Stimulated activated CD4-positive, alpha-beta T cell treated with anti-CD3 and anti-CD28 coated beads, Interleukin-15, amount 100 ng/mL, for 24 hours (primary cell): ENCODE measurements at regions not wholly inside any gene's neighbourhood (a gene's known extent, or its start where the extent isn't known, plus 50 kb on each side); places are given as distances from the start of the nearest gene placed in this dataset.
"Not testable (repeated sequence)": the region's sequence is repeated elsewhere in the genome, so short reads cannot be mapped to it uniquely, and the experiment has no call there.

Source experiments
- DNase-seq: peaks from one replicate; pipeline ENCODE4 v3.0.0-alpha.2; 2020

- DNase-seq, result no peak
Observed at GRCh38 chr11:15667127-15667725, 552.5 kb downstream of the INSC start.

DNA sequence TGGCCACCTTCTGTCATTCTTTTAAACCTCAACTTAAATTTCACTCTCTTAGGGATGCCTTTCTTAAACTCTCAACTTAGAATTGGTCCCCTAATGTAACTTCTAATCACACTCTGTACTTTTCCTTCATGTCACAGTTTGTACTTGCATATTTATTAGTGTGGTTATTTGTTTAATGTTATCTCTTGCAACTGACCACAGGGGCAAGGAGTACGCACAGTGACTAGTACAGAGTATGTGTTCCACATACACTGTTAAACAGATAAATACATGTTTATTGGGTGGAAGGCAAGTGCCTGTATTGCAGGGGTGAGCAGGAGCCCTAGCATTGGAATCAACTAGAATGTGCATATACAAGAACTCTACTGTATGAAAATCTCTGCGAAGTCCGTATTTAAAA lies 554.0 kb downstream of the INSC start:
- no peak for DNase-seq

GRCh38 chr11:15670520-15671070 lies 555.9 kb downstream of the INSC start:
- DNase-seq, result no peak

DNA sequence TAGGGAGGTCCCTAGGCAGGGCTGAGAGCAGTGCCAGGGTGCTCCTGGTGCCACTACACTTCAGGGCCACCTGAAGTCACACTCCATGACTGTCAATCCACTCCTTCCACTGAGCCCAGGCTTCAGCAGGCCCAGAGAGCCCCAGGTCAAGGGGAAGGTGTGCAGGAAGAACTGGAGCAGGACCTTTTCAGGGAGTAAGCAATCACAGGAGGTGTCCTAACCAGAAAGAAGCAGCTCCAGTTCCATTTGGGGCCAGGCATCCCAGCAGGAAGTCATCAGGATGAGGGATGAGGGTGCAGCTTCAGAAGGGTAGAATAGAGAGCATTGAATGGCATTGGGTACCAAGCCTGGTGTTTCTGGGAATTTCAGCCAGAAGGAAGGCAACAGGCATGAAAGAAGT lies 556.5 kb downstream of the INSC start:
- DNase-seq, result no peak

GRCh38 chr11:15672825-15673224 lies 558.1 kb downstream of the INSC start:
- no peak for DNase-seq

GRCh38 chr11:15673408-15673831 lies 558.7 kb downstream of the INSC start:
- no peak for DNase-seq

GRCh38 chr11:15674756-15675155 lies 560.0 kb downstream of the INSC start:
- DNase-seq, result no peak

DNA sequence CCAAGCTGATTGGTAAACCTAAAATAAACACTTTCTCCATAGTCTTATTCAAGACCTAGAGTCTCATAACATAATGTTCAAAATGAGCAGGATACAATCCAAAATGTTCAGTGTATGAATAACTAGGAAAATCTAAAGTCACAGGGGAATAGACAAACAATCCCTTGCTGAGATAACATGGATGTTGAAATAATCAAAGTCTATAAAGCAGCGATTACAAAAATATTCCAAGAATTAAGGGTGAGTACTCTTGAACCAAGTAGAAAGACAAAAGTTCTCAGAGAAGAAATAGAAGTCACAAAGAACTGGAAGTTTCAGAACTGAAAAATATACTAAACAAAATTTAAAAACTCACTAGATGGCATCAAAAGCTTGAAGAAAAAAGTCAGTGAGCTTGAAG lies 561.0 kb downstream of the INSC start:
- no peak for DNase-seq

DNA sequence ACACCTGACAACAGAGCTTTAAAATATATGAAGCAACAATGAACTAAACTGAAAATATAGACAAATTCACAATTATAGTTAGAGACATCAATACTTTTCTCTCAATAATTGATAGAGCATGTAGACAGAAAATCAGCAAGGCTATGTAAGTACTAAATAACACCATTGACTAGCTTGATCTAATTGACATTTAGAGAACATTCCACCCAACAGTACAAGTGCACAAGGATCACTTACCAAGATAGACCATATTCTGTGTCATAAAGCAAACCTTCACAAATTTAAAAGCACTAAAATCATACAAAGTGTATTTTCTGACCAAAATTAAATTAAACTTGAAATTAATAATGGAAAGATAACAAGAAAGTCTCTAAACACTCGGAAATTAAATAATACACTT lies 562.5 kb downstream of the INSC start:
- DNase-seq, result no peak

DNA sequence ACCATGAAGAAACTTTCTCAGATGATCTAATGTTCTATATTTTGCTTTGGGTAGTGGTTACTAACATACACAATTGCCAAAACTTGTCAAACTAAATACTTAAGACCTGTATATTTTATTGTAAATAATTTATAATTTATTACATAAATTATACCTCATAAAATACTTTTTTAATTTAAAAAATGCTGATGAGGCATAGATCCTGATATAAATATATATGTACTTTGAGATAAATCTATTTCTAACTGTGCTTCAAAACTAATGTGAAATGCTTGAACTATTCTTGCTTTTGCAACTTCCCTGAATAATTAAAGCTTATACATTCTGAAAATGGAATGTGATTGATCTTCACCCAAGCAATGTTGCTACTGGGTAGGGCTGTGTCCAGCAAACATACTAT lies 568.8 kb downstream of the INSC start:
- DNase-seq, result no peak

GRCh38 chr11:15685306-15685705 lies 570.6 kb downstream of the INSC start:
- DNase-seq, result no peak

GRCh38 chr11:15686259-15686658 lies 571.5 kb downstream of the INSC start:
- DNase-seq, result not testable (repeated sequence)

DNA sequence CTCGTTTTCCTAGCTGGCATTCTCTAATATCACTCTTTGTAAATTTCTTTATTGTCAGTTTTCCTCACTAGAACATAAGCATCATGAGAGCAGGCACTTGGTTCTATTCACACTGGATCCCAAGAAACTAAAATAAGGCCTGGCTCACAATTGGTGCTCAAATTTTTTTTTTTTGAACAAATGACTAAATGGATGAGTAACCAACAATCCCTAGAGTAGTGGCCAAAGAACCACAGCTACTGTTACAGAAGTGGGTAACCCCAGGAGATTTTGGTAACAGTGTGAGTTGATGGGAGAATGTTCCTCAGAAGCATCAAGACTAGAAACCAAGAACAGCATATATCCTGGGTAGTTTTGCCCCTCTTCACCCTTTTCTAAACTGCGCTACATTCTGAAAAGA lies 572.6 kb downstream of the INSC start:
- DNase-seq, result no peak

DNA sequence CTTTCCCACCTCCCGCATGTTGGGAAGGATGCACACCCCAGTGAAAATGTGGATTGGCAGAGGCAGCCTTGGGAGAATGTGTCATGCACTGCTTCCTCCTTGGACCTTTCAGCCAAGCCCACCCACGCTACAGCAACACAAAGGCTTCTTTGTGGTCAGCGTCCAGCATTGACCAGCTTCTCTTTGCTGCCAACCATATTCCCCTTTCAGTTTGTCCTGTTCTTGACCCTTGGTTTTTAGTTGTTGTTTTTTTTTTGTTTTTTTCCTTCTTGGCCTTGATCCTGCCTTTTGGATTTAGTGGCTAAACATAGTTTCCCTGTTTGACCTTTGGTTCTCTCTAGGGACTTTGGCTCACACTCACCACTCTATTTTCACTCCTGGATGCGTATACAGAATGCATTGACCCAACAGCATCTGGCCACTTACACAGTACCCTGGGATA lies 573.6 kb downstream of the INSC start:
- no peak for DNase-seq

DNA sequence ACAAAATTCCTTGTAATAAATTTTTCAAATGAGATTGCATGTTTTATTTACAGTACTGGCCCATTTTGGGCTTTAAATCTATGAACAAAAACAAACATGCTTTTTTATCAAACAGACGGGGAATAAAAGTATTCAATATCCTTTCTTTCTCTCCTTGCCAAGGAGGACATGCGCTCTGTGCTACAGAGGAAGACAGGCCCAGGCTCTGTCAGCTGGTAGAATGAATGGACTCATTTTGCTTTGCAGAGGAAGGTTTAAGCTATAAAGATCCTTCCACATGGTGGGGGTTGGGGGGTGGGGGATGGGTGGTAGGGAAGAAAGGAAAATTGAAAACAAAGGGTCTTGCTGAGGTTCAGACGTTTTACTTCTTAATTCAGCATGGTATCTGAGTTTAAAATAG lies 575.6 kb downstream of the INSC start:
- DNase-seq, result no peak

- no peak for DNase-seq
Observed at GRCh38 chr11:15692739-15693138, 578.0 kb downstream of the INSC start.

DNA sequence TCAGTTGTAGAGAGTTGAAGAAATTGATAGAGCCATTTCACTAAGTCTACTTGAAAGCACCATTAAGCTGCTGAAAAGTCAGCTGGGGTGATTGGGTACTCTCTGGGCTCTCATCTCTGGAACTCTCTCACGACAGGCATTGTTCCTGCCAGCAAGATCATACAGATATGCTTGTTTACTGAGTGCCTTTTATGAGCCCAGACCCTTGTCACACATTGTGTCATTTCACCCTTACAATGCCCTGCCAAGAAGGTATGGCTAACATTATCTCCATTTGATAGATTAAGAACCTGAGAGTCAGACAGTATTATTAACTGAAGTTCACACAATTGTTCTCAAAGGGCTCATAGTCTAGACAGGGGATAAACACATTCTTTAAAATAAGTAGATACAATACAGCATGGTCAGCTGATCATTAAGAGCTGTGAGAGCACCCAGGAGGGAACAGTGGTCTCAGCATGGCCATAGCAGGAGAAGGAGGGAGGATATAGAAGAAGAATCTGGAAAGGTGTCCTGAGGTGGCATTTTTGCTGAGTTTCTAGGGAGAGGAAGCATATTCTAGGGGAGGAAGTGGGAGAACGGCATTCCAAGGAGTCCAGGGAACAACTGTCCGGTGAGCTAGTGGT lies 580.5 kb downstream of the INSC start:
- DNase-seq, result no peak

DNA sequence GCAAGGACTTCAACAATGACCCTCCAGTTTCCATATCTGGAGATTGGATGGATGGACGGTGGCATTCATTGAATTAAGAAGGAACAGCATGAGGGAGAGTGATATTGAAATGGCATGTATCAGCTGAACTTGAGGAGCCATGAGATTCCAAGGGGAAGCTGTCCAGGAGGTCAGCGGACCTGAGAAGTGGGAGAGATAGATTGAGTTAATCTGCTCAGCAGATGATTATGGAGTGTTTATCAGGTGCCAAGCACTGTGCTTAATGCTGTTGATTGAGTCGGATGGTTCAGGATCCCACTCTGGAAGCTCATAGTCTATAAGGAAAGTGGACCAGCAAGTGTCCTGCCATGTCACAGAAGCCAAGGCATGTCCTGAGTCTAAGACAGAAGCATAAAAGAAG lies 581.3 kb downstream of the INSC start:
- no peak for DNase-seq

DNA sequence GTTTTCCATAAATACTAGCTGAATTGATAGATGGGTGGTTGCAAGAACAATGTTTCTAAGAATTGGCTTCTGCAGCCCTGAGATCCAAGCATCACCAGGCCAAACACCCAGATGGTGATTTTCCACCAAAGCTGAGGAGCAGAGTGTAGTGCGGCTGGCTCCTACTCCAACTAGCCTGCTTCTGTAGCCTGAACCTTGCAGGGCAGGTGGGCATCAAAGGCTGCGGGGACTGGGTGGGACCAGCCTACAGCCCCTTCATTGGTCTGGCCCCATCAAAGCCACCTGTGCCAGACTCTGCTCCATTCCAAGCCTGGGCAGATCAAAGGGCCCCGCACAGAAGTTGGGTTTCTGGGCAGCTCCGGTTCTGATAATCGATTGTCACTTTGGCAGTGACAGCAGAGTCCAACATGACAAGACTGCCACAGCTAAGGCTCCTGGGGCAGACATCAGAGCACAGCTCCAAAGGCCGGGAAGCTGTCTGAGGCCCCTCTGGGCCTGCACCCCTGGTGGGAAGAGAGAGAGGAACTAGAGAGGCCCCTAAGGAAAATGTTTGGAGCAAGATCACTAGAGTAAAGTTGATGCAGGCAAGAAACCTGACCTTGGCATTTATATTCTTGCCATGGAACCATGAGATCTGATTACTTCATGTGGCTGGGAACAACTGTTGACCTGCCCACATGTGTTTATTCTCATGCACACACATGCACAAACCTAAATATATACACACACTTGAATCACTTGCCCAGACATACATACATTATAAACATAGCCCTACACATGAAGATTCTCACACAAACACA lies 582.9 kb downstream of the INSC start:
- no peak for DNase-seq

GRCh38 chr11:15698855-15699254 lies 584.1 kb downstream of the INSC start:
- no peak for DNase-seq

DNA sequence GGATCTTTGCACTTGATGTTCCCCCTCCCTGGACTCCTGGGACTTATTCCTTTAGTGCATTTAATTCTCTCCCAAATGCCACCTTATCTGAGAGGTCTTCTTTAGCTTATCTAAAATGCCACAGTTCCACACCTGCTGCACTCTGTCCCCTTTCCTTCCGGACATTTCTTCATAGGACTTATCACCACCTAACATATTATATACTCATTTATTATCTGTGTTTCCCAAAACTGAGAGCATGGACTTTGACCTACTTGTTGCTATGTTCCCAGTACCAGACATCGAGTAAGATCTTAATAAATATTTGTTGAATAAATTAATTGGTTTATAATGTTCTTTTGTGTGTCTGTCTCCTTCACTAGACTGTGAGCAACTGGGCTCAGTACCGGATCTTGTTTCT lies 585.3 kb downstream of the INSC start:
- DNase-seq, result no peak

DNA sequence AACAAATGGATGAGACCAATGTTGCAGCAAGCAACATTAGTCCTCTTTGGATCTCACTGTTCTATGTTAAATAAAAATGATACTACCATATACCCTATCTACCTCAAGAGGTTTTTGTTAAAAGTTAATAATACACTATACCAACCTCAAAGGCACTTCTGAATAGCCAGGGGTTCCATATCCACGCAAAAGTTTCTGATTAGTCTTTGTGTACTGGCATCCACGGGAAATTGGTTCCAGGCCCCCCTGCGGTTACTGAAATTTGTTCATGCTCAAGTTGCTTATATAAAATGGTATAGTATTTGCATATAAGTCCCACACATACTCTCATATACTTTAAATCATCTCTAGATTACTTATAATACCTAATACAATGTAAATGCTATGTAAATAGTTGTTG lies 585.7 kb downstream of the INSC start:
- DNase-seq, result no peak

DNA sequence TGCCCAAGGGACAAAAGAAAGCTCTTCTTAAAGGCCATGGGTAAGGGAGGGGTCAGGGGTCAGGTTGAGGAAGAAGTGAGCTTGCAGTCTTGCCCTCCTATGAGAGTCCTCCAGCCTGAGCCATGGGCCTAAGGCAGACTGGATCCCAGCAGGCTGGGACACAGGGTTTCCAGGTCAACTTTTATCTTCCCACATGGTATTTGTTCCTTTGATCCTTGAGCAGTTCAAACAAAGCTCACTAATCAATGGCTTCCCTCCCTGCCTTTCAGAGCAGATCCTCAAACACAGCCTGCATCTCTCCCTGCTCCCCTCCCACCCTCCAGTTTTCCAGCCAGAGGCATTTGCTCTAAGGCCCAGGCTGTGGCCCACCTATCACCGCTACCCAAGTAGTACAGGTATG lies 589.3 kb downstream of the INSC start:
- no peak for DNase-seq

DNA sequence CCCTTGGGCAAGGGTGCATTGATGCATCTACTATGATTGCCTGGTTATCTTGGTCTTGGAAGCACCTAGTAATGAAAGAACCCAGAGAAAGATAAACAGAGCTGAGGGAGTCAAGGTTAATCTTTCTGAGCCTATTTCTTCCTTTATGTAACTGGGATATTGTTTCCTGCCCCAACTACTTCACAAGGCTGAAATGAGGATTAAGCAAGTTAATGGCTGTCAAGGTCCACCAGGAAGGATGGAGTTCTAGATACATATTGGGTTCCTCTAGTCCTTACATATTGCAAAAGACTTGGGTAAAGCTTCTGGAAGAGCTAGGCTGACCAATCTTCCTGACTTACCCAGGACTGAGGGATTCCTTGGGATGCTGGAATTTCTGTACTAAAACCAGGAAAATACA lies 589.8 kb downstream of the INSC start:
- DNase-seq, result no peak
